GM12872 (cell line): ENCODE measurements at regions not wholly inside any gene's neighbourhood (a gene's known extent, or its start where the extent isn't known, plus 50 kb on each side); places are given as distances from the start of the nearest gene placed in this dataset.

Source experiments
- CTCF ChIP-seq: IDR thresholded peaks from 3 replicates; pipeline ENCODE4 v1.5.1; 2011; ENCODE audit warnings: low read depth, mild to moderate bottlenecking, low read length, moderate library complexity; ENCODE audit not compliant: insufficient read depth

- TF ChIP-seq CTCF: no peak
These were observed 330.4 kb upstream of the PROK2 start for GRCh38 chr3:72115307-72115706.

- TF ChIP-seq CTCF: no peak
These were observed 329.8 kb upstream of the PROK2 start for GRCh38 chr3:72114773-72115172.

GRCh38 chr3:72113964-72114363, 329.0 kb upstream of the PROK2 start:
- TF ChIP-seq CTCF: no peak

GRCh38 chr3:72113564-72113963, 328.6 kb upstream of the PROK2 start:
- no peak for TF ChIP-seq CTCF

GRCh38 chr3:72112435-72112834, 327.5 kb upstream of the PROK2 start:
- TF ChIP-seq CTCF: no peak

- TF ChIP-seq CTCF: no peak
These were observed 326.6 kb upstream of the PROK2 start for GRCh38 chr3:72111265-72112205.

GRCh38 chr3:72109327-72110259, 324.6 kb upstream of the PROK2 start:
- TF ChIP-seq CTCF: no peak
